AG09319 (cell line): ENCODE measurements at regions not wholly inside any gene's neighbourhood (a gene's known extent, or its start where the extent isn't known, plus 50 kb on each side); places are given as distances from the start of the nearest gene placed in this dataset.
"Not testable (repeated sequence)": the region's sequence is repeated elsewhere in the genome, so short reads cannot be mapped to it uniquely, and the experiment has no call there.

Experiments
- DNase-seq: peaks from one replicate; pipeline ENCODE4 v3.0.0-alpha.2; 2010; ENCODE audit warnings: low read depth; ENCODE audit errors: extremely low read depth
- CTCF ChIP-seq: IDR thresholded peaks from 2 replicates; pipeline ENCODE4 v1.5.1; 2011; ENCODE audit warnings: low read depth, mild to moderate bottlenecking, inconsistent platforms, low read length, moderate library complexity

GRCh38 chr6:78259935-78260334, 607.1 kb downstream of the MEI4 start:
- TF ChIP-seq CTCF, result no peak
- no peak for DNase-seq

- DNase-seq, result not testable (repeated sequence)
Measured at GRCh38 chr6:78260427-78260826, 606.9 kb upstream of the IRAK1BP1 start.

- TF ChIP-seq CTCF, result no peak
- DNase-seq, result no peak
Measured at GRCh38 chr6:78268591-78269452, 598.5 kb upstream of the IRAK1BP1 start.

GRCh38 chr6:78300885-78301284, 566.5 kb upstream of the IRAK1BP1 start:
- TF ChIP-seq CTCF, result no peak
- no peak for DNase-seq

GRCh38 chr6:78302411-78302810, 564.9 kb upstream of the IRAK1BP1 start:
- DNase-seq, result no peak
- TF ChIP-seq CTCF, result no peak

GRCh38 chr6:78308025-78308424, 559.3 kb upstream of the IRAK1BP1 start:
- DNase-seq, result no peak
- TF ChIP-seq CTCF, result no peak

- DNase-seq, result no peak
- TF ChIP-seq CTCF, result no peak
Measured at GRCh38 chr6:78322068-78322845, 545.1 kb upstream of the IRAK1BP1 start.
